Type B pancreatic cell (in vitro differentiated cells): ENCODE measurements at regions not wholly inside any gene's neighbourhood (a gene's known extent, or its start where the extent isn't known, plus 50 kb on each side); places are given as distances from the start of the nearest gene placed in this dataset.

Experiments
- DNase-seq: peaks from one replicate; pipeline ENCODE4 v3.0.0; 2021; ENCODE audit warnings: mixed read lengths; ENCODE audit not compliant: unreplicated experiment; ENCODE audit errors: extremely low spot score
- H3K27ac Mint-ChIP-seq: 2 replicates; pipeline ENCODE4 v1.8.0; 2021; ENCODE audit warnings: mild to moderate bottlenecking, mixed read lengths
- H3K27me3 Mint-ChIP-seq: 2 replicates; pipeline ENCODE4 v1.8.0; 2021; ENCODE audit warnings: mixed read lengths
- H3K36me3 Mint-ChIP-seq: 2 replicates; pipeline ENCODE4 v1.8.0; 2021; ENCODE audit warnings: mixed read lengths
- H3K4me1 Mint-ChIP-seq: one replicate; pipeline ENCODE4 v1.8.0; 2021; ENCODE audit warnings: mixed read lengths; ENCODE audit not compliant: unreplicated experiment
- H3K4me3 Mint-ChIP-seq: 2 replicates; pipeline ENCODE4 v1.8.0; 2021; ENCODE audit warnings: mild to moderate bottlenecking, mixed read lengths
- H3K9me3 Mint-ChIP-seq: 2 replicates; pipeline ENCODE4 v1.8.0; 2021; ENCODE audit warnings: mixed read lengths
- TF ChIP-seq, protein P1 (sequence below): fragments of 200-600 bp; sonication (generic); conservative IDR thresholded peaks from 2 replicates; pipeline ENCODE4 v1.5.0; 2021; ENCODE audit warnings: antibody characterized with exemption, mild to moderate bottlenecking

- peaks cover 3% of the 10 kb centered on the region for H3K27me3 Mint-ChIP-seq
- no peaks in the 10 kb centered on the region for H3K36me3 Mint-ChIP-seq
- H3K27ac Mint-ChIP-seq, result no peak overlapping the region
- no peak for DNase-seq
- no peak overlapping the region for H3K4me3 Mint-ChIP-seq
- peaks cover 5% of the 10 kb centered on the region for H3K9me3 Mint-ChIP-seq
- H3K4me1 Mint-ChIP-seq, result peaks cover 14% of the 10 kb centered on the region
- TF ChIP-seq, protein P1, sequence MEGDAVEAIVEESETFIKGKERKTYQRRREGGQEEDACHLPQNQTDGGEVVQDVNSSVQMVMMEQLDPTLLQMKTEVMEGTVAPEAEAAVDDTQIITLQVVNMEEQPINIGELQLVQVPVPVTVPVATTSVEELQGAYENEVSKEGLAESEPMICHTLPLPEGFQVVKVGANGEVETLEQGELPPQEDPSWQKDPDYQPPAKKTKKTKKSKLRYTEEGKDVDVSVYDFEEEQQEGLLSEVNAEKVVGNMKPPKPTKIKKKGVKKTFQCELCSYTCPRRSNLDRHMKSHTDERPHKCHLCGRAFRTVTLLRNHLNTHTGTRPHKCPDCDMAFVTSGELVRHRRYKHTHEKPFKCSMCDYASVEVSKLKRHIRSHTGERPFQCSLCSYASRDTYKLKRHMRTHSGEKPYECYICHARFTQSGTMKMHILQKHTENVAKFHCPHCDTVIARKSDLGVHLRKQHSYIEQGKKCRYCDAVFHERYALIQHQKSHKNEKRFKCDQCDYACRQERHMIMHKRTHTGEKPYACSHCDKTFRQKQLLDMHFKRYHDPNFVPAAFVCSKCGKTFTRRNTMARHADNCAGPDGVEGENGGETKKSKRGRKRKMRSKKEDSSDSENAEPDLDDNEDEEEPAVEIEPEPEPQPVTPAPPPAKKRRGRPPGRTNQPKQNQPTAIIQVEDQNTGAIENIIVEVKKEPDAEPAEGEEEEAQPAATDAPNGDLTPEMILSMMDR, result no peak
Measured at GRCh38 chr10:83605783-83606630, 533.3 kb upstream of the GHITM start.

GRCh38 chr10:83607959-83608745 lies 531.2 kb upstream of the GHITM start:
- Mint-ChIP-seq H3K27me3 (peaks cover 3% of the 10 kb centered on the region), H3K36me3 (no peaks in the 10 kb centered on the region), H3K9me3 (peaks cover 5% of the 10 kb centered on the region), H3K4me3 (no peak overlapping the region), H3K27ac (no peak overlapping the region), H3K4me1 (peaks cover 14% of the 10 kb centered on the region)
- TF ChIP-seq, protein P1, result peak; percentile 62
- DNase-seq, result no peak

DNA sequence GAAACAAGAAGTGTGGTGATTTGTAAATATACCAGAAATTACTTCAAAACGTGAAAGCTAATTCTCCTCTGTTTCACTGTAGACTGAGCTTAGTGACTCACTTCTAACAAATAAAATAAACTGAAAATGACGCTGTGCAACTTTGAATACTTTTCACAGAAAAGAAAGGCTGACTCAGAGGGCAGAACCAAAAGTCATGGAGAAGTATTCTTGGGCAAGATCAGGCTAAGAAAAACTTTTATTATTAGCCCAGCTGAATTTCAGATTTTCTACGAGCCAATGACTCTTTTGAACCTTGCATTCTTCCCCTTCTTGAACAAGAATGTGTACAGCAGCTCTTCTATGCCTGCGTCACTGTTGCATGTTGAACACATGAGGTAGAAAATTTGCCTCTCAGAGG lies 527.3 kb upstream of the GHITM start:
- Mint-ChIP-seq H3K27ac (no peak overlapping the region), H3K4me1 (peaks cover 4% of the 10 kb centered on the region), H3K27me3 (peaks cover 3% of the 10 kb centered on the region), H3K36me3 (no peaks in the 10 kb centered on the region), H3K4me3 (no peak overlapping the region), H3K9me3 (no peaks in the 10 kb centered on the region)
- DNase-seq, result no peak
- TF ChIP-seq, protein P1, result no peak

DNA sequence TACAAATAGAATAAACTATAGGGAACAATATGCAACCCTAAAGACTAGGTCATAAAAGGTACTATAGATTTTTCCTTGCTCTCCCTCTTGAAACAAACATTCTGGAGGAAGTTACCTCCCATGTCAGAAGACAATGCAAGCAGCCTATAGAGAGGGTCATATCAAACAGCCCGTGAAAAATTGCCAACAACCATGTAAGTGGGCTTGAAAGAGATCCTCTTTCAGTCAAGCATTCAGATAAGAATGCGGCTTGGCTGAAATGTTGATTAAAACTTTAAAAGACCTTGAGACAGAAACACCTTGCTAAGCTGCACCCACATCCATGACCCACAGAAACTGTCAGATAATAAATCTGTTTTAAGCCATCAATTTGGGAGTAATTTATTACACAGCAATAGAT lies 526.6 kb upstream of the GHITM start:
- Mint-ChIP-seq H3K9me3 (no peaks in the 10 kb centered on the region), H3K4me3 (no peak overlapping the region), H3K36me3 (no peaks in the 10 kb centered on the region), H3K27ac (no peak overlapping the region), H3K4me1 (peaks cover 3% of the 10 kb centered on the region), H3K27me3 (peaks cover 3% of the 10 kb centered on the region)
- TF ChIP-seq, protein P1, result no peak
- DNase-seq, result no peak

- TF ChIP-seq, protein P1, result no peak
- H3K27ac Mint-ChIP-seq, result no peak overlapping the region
- peaks cover 2% of the 10 kb centered on the region for H3K27me3 Mint-ChIP-seq
- DNase-seq, result no peak
- no peaks in the 10 kb centered on the region for H3K9me3 Mint-ChIP-seq
- peaks cover 13% of the 10 kb centered on the region for H3K4me1 Mint-ChIP-seq
- H3K4me3 Mint-ChIP-seq, result no peak overlapping the region
- H3K36me3 Mint-ChIP-seq, result no peaks in the 10 kb centered on the region
Measured at GRCh38 chr10:83617172-83617571, 522.1 kb upstream of the GHITM start.
